H1 (cell line): ENCODE measurements at regions not wholly inside any gene's neighbourhood (a gene's known extent, or its start where the extent isn't known, plus 50 kb on each side); places are given as distances from the start of the nearest gene placed in this dataset.

Experiments
- CTCF ChIA-PET: fragments of 300-600 bp; sonication (Branson Sonifier 250); formaldehyde crosslinking; loops from one replicate; lab custom pipeline; 2021; ENCODE audit not compliant: partially characterized antibody; lab: Charles Lee
- POLR2A ChIA-PET: fragments of 300-600 bp; sonication (Branson Sonifier 250); formaldehyde crosslinking; loops from one replicate; lab custom pipeline; 2021; ENCODE audit warnings: inconsistent platforms; ENCODE audit not compliant: partially characterized antibody; lab: Charles Lee
- DNase-seq, 2 experiments: peaks; one replicate each; pipeline versions ENCODE4 v3.0.0 to v3.0.0-alpha.2; 2010 to 2022; ENCODE audit warnings: low spot score in 2 of 2, low read depth in 1 of 2, mixed read lengths in 1 of 2
- FAIRE-seq: peaks from 2 replicates; lab custom pipeline; 2011; peaks lifted over from hg19 to GRCh38; lab: Jason Lieb, UNC
- H2AFZ ChIP-seq: 2 replicates; pipeline ENCODE4 v1.8.1; 2012; ENCODE audit warnings: low read length, inconsistent platforms
- H2AK5ac ChIP-seq: 2 replicates; pipeline ENCODE4 v1.6.1; 2013; ENCODE audit warnings: low read depth, low read length
- H2BK120ac ChIP-seq: replicated peaks from 2 replicates; pipeline ENCODE3; 2013; ENCODE audit warnings: low read depth, low read length, inconsistent platforms
- H2BK12ac ChIP-seq: 2 replicates; pipeline ENCODE4 v1.6.1; 2013; ENCODE audit warnings: low read depth, low read length
- H2BK15ac ChIP-seq: 2 replicates; pipeline ENCODE4 v1.6.1; 2013; ENCODE audit warnings: low read length
- H2BK20ac ChIP-seq: 2 replicates; pipeline ENCODE4 v1.6.1; 2013; ENCODE audit warnings: low read length
- H2BK5ac ChIP-seq: 2 replicates; pipeline ENCODE4 v1.6.1; 2013; ENCODE audit warnings: low read depth, low read length
- H3K14ac ChIP-seq: 2 replicates; pipeline ENCODE4 v1.6.1; 2013; ENCODE audit warnings: inconsistent platforms; ENCODE audit not compliant: insufficient read length
- H3K18ac ChIP-seq: 2 replicates; pipeline ENCODE4 v1.6.1; 2013; ENCODE audit warnings: low read length; ENCODE audit errors: extremely low read depth
- H3K23ac ChIP-seq: 2 replicates; pipeline ENCODE4 v1.6.1; 2013; ENCODE audit warnings: inconsistent platforms; ENCODE audit not compliant: insufficient read length
- H3K23me2 ChIP-seq: 2 replicates; pipeline ENCODE4 v1.6.1; 2013; ENCODE audit warnings: low read depth, low read length
- H3K27ac ChIP-seq: 2 replicates; pipeline ENCODE4 v1.6.1; 2011; ENCODE audit warnings: low read depth, low read length, inconsistent platforms
- H3K27me3 ChIP-seq, 4 experiments: replicated peaks in 1 of 4; 1 replicate in 1 of 4; 2 replicates in 3 of 4; pipeline versions ENCODE4 v1.6.1 to v1.8.1; 2011 to 2013; ENCODE audit warnings: low read length in 3 of 4, mild to moderate bottlenecking in 3 of 4, inconsistent platforms in 2 of 4, mixed read lengths in 2 of 4, moderate library complexity in 1 of 4; ENCODE audit not compliant: control insufficient read depth in 3 of 4, insufficient read depth in 3 of 4; ENCODE audit errors: extremely low read depth in 1 of 4
- H3K36me3 ChIP-seq, 4 experiments: 2 replicates each; pipeline versions ENCODE4 v1.6.1 to v1.8.1; 2011 to 2013; ENCODE audit warnings: mild to moderate bottlenecking in 4 of 4, low read length in 3 of 4, moderate library complexity in 2 of 4, control low read depth in 1 of 4, inconsistent platforms in 1 of 4; ENCODE audit not compliant: insufficient read depth in 4 of 4, control insufficient read depth in 2 of 4
- H3K4ac ChIP-seq: replicated peaks from 2 replicates; pipeline ENCODE3; 2013; ENCODE audit warnings: low read length, low read depth, mixed read lengths, inconsistent platforms; ENCODE audit not compliant: insufficient read length
- H3K4me1 ChIP-seq, 4 experiments: replicated peaks in 1 of 4; 1 replicate in 1 of 4; 2 replicates in 3 of 4; pipeline versions ENCODE4 v1.6.1 to v1.8.1; 2011 to 2013; ENCODE audit warnings: low read length in 3 of 4, inconsistent platforms in 2 of 4, mixed read lengths in 1 of 4; ENCODE audit not compliant: insufficient read depth in 4 of 4, control insufficient read depth in 3 of 4
- H3K4me2 ChIP-seq, 2 experiments: 2 replicates each; pipeline versions ENCODE4 v1.6.1 to v1.8.1; 2011 to 2013; ENCODE audit warnings: low read depth in 2 of 2, low read length in 2 of 2, control low read depth in 1 of 2, inconsistent platforms in 1 of 2, mild to moderate bottlenecking in 1 of 2; ENCODE audit not compliant: insufficient read depth in 1 of 2
- H3K4me3 ChIP-seq, 4 experiments: fragments of 200-600, 300-600 bp in 1 of 4; sonication (generic), shearing (Covaris generic), sonication (Bioruptor Twin) in 1 of 4; 2 replicates each; pipeline versions ENCODE4 v1.5.1 to v1.8.1; 2011 to 2016; ENCODE audit warnings: low read length in 4 of 4, low read depth in 3 of 4, control low read depth in 2 of 4, inconsistent platforms in 2 of 4, mild to moderate bottlenecking in 2 of 4, mixed read lengths in 1 of 4, moderate library complexity in 1 of 4; ENCODE audit not compliant: insufficient read depth in 2 of 4; ENCODE audit errors: extremely low read depth in 1 of 4
- H3K56ac ChIP-seq: replicated peaks from 2 replicates; pipeline ENCODE3; 2013; ENCODE audit warnings: low read depth, mild to moderate bottlenecking, mixed read lengths, low read length, inconsistent platforms; ENCODE audit not compliant: insufficient read length
- H3K79me1 ChIP-seq: 2 replicates; pipeline ENCODE4 v1.6.1; 2013; ENCODE audit warnings: low read depth, low read length, control low read depth
- H3K79me2 ChIP-seq, 2 experiments: 2 replicates each; pipeline versions ENCODE4 v1.6.1 to v1.8.1; 2012 to 2013; ENCODE audit warnings: low read length in 2 of 2, mild to moderate bottlenecking in 2 of 2, inconsistent platforms in 1 of 2; ENCODE audit not compliant: insufficient read depth in 2 of 2, control insufficient read depth in 1 of 2
- H3K9ac ChIP-seq, 4 experiments: replicated peaks in 1 of 4; 1 replicate in 1 of 4; 2 replicates in 3 of 4; pipeline versions ENCODE4 v1.6.1 to v1.8.1; 2011 to 2013; ENCODE audit warnings: low read depth in 3 of 4, low read length in 3 of 4, control low read depth in 2 of 4, mild to moderate bottlenecking in 2 of 4, moderate library complexity in 2 of 4, inconsistent platforms in 1 of 4; ENCODE audit errors: extremely low read depth in 1 of 4
- H3K9me3 ChIP-seq, 2 experiments: 2 replicates each; pipeline versions ENCODE4 v1.6.1 to v1.8.1; 2012 to 2013; ENCODE audit warnings: mild to moderate bottlenecking in 2 of 2, moderate library complexity in 2 of 2, control low read depth in 1 of 2, inconsistent platforms in 1 of 2, low read depth in 1 of 2, low read length in 1 of 2, mixed read lengths in 1 of 2; ENCODE audit not compliant: insufficient read depth in 2 of 2
- H4K20me1 ChIP-seq, 2 experiments: replicated peaks in 1 of 2; 2 replicates each; pipeline versions ENCODE3 to v1.8.1; 2011 to 2013; ENCODE audit warnings: inconsistent platforms in 2 of 2, low read length in 2 of 2, mild to moderate bottlenecking in 1 of 2; ENCODE audit not compliant: insufficient read depth in 2 of 2, control insufficient read depth in 1 of 2
- H4K5ac ChIP-seq: 2 replicates; pipeline ENCODE4 v1.6.1; 2013; ENCODE audit warnings: low read length, low read depth, mixed read lengths, inconsistent platforms; ENCODE audit not compliant: insufficient read length
- H4K8ac ChIP-seq: 2 replicates; pipeline ENCODE4 v1.8.0; 2013; ENCODE audit warnings: mild to moderate bottlenecking, moderate library complexity, low read length, inconsistent platforms; ENCODE audit not compliant: insufficient read depth; ENCODE audit errors: extremely low read depth
- H4K91ac ChIP-seq: replicated peaks from 2 replicates; pipeline ENCODE3; 2013; ENCODE audit warnings: low read length, mixed read lengths, inconsistent platforms; ENCODE audit not compliant: insufficient read length
- CHD1 ChIP-seq: IDR thresholded peaks from 2 replicates; pipeline ENCODE4 v1.6.1; 2012; ENCODE audit warnings: low read depth, low read length, improper control_type of control experiment
- WGBS, 2 experiments: shearing (Covaris generic) in 1 of 2; methylation state at CpG; one replicate each; pipeline versions ENCODE4 v1.1.6 to v1.1.7; 2013 to 2015; ENCODE audit warnings: low lambda C conversion rate in 2 of 2, mixed read lengths in 2 of 2, inconsistent platforms in 1 of 2, low coverage in 1 of 2, missing lambda C conversion rate in 1 of 2; ENCODE audit not compliant: insufficient replicate concordance in 2 of 2, insufficient coverage in 1 of 2, insufficient read length in 1 of 2; ENCODE audit errors: extremely low coverage in 1 of 2, missing lambda C conversion rate in 1 of 2; 5-methylcytosine and 5-hydroxymethylcytosine counted together

- no peaks in the 10 kb centered on the region for H3K4me1 ChIP-seq
- WGBS, 2 experiments = 91% methylated on average over 4 of the region's 4 CpGs; no CpG with 5 or more reads in 1 of the 2 experiments
- no peaks in the 10 kb centered on the region for H3K9me3 ChIP-seq
- H3K79me2 ChIP-seq = no peaks in the 10 kb centered on the region
- CTCF ChIA-PET = interaction anchor here (1.0 to 2.9 kb wide), 2 partner anchors 24 to 38 kb away, joined by 4 to 14 read pairs; no protein-coding TSS in a partner anchor
- FAIRE-seq (no peak), DNase-seq (no peak)
- H4K5ac ChIP-seq = no peak overlapping the region
- no peak for TF ChIP-seq CHD1
- no peak overlapping the region for H3K18ac ChIP-seq
- H3K4me3 ChIP-seq = no peak overlapping the region
- H2BK5ac ChIP-seq = no peak overlapping the region
- H3K36me3 ChIP-seq = no peaks in the 10 kb centered on the region
- H2BK15ac ChIP-seq = no peak overlapping the region
- H3K9ac ChIP-seq = no peak overlapping the region
- POLR2A ChIA-PET = interaction anchor here (0.6 kb wide), 1 partner anchor 11 kb away, joined by 3 read pairs; no protein-coding TSS in a partner anchor
- H3K79me1 ChIP-seq = no peaks in the 10 kb centered on the region
- no peak overlapping the region for H3K14ac ChIP-seq
- no peak overlapping the region for H2AK5ac ChIP-seq
- no peak overlapping the region for H4K91ac ChIP-seq
- H3K23ac ChIP-seq = no peak overlapping the region
- no peak overlapping the region for H3K56ac ChIP-seq
- H2AFZ ChIP-seq = no peak overlapping the region
- no peak overlapping the region for H3K27ac ChIP-seq
- H3K27me3 ChIP-seq = no peaks in the 10 kb centered on the region
- H3K4ac ChIP-seq = no peak overlapping the region
- no peaks in the 10 kb centered on the region for H4K20me1 ChIP-seq
- H2BK12ac ChIP-seq = no peak overlapping the region
- no peak overlapping the region for H2BK120ac ChIP-seq
- H2BK20ac ChIP-seq = no peak overlapping the region
- no peak overlapping the region for H4K8ac ChIP-seq
- H3K23me2 ChIP-seq = no peaks in the 10 kb centered on the region
- no peak overlapping the region for H3K4me2 ChIP-seq
Observed at GRCh38 chr2:17271416-17271815, 246.8 kb downstream of the RAD51AP2 start.
